ENCODE measurements at regions not wholly inside any gene's neighbourhood (a gene's known extent, or its start where the extent isn't known, plus 50 kb on each side); places are given as distances from the start of the nearest gene placed in this dataset.

DNA sequence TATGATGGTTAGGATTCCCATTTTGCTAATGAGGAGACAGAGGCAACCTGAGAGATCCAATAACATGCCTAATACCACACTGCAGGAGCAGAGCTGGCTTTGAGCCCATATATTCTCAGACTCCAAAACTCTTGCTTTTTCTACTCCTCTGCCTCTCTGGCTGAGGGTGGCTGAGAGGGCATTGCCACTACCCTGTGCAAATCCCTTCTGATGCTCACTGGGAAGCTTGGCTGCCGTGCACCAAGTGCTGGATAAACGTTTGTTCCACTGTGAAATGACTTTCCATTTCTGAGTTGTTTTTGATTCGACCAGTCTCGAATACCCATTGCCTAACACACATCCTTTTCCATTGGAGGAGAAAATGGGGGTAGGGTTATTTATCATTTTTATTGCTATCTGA, 123.1 kb upstream of the SORCS3 start:
- no peak for DNase-seq (ENCODE audit: low spot score)
- TF ChIP-seq, protein P1, sequence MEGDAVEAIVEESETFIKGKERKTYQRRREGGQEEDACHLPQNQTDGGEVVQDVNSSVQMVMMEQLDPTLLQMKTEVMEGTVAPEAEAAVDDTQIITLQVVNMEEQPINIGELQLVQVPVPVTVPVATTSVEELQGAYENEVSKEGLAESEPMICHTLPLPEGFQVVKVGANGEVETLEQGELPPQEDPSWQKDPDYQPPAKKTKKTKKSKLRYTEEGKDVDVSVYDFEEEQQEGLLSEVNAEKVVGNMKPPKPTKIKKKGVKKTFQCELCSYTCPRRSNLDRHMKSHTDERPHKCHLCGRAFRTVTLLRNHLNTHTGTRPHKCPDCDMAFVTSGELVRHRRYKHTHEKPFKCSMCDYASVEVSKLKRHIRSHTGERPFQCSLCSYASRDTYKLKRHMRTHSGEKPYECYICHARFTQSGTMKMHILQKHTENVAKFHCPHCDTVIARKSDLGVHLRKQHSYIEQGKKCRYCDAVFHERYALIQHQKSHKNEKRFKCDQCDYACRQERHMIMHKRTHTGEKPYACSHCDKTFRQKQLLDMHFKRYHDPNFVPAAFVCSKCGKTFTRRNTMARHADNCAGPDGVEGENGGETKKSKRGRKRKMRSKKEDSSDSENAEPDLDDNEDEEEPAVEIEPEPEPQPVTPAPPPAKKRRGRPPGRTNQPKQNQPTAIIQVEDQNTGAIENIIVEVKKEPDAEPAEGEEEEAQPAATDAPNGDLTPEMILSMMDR (IDR thresholded peaks at IDR 0.05; ENCODE audit: extremely low read depth, insufficient read depth, missing control alignments) = no peak
- in situ Hi-C loops (cut with MboI; ENCODE audit: low pct_unique_long_range_greater_than_20kb, low sequenced_read_pairs, unreplicated experiment) = no loop called here

DNA sequence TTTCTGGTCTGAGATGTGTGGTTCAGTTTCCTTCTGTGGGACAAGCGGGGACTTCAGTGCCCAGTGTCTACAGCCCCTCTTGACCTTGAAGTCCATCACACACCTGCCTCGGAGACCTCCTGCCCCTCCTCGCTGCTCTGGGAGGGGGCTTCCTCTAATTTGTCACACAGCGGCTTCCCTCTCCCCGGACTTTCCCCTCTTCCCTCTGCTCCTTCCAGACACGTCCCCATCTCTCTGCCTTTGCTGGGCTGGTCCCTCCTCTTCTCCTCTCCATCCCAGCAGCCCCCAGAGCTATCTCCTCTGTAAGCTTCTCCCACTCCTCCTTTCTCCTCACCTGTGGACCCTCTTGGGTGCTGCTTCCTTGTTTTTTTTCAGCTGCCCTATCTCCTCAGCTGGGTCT, 122.2 kb upstream of the SORCS3 start:
- in situ Hi-C loops (cut with MboI; ENCODE audit: low pct_unique_long_range_greater_than_20kb, low sequenced_read_pairs, unreplicated experiment) = no loop called here
- TF ChIP-seq, protein P1 (IDR thresholded peaks at IDR 0.05; ENCODE audit: extremely low read depth, insufficient read depth, missing control alignments) = no peak
- no peak for DNase-seq (ENCODE audit: low spot score)

DNA sequence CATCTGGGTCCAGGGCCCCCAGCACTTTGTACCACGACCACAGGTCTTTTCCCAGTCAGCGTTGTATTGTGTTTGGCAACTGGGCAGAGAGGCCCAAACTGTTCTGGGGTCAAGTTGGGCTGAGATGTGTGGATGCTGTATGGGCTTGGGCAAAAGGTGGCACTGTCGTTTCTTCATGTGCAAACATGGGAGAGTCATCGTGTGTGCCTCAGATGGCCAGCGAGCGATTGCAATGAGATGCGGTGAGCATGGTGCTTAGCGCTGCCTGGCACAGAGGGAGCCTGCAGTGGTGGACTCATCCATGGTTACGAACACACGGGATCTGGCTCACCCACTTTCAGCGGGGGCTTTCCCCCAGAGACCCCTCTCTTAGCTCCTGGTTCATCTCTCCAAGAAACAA, 120.4 kb upstream of the SORCS3 start:
- TF ChIP-seq, protein P1 (IDR thresholded peaks at IDR 0.05; ENCODE audit: extremely low read depth, insufficient read depth, missing control alignments) = no peak
- DNase-seq (ENCODE audit: low spot score) = no peak
- in situ Hi-C loops (cut with MboI; ENCODE audit: low pct_unique_long_range_greater_than_20kb, low sequenced_read_pairs, unreplicated experiment) = no loop called here

DNA sequence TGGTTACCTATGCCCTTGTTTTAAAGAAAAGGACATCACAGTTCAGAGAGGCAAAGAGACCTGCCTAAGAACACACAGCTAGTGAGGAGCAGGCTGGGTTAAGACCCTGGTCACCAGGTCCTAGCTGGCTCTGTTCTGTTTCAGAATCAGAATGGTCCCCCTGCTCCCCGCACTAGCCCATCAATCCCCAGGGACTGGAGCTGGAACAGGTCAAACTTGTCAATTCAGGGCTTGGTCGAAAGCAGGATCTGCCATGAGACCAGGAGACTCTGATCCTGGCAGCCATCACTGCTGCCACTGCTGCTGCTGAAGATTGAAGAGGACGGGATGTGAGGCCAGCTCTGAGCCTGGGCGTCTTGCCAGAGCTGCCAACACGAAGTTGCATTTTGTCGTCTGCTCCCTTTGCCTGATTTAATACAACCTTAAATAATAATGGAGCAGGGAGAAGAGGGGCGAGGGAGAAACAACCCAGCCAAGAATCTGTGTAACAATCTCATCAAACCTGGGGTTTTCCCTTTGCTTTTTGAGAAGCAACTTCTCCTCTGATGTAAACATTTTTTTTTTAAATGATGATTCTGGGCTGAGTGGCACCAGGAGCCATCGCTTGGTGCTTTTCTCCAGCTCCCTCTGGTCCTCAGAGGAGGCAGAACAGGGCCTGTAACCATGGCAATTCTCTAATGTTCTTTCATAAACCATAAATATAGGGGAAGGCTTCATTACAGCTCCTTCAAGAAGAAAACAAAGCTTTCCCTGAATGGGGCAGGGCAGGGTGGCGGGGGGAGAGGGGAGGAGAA, 119.0 kb upstream of the SORCS3 start:
- DNase-seq (ENCODE audit: low spot score) = no peak
- TF ChIP-seq, protein P1 (IDR thresholded peaks at IDR 0.05; ENCODE audit: extremely low read depth, insufficient read depth, missing control alignments) = no peak
- in situ Hi-C loops (cut with MboI; ENCODE audit: low pct_unique_long_range_greater_than_20kb, low sequenced_read_pairs, unreplicated experiment) = no loop called here

DNA sequence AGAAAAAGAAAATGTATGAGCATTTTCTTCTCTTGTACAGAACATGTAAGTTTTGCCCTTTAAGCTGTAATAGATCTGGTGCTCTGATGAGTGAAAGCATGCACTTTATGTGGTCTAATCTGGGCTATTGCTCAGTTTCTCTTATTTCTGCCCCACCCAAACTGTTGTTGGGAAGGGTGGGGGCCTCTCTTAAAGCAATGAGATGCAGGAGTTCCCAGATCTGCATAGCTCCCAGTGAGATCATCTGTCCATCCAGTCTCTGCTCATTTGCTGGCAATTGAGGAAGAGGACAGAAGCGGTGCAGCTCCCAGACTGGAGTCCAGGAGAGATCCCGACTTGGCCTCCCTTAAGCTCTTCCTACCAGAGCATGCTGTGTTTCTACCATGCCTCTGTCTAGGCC, 114.9 kb upstream of the SORCS3 start:
- TF ChIP-seq, protein P1 (IDR thresholded peaks at IDR 0.05; ENCODE audit: extremely low read depth, insufficient read depth, missing control alignments) = no peak
- in situ Hi-C loops (cut with MboI; ENCODE audit: low pct_unique_long_range_greater_than_20kb, low sequenced_read_pairs, unreplicated experiment) = no loop called here
- DNase-seq (ENCODE audit: low spot score) = no peak

DNA sequence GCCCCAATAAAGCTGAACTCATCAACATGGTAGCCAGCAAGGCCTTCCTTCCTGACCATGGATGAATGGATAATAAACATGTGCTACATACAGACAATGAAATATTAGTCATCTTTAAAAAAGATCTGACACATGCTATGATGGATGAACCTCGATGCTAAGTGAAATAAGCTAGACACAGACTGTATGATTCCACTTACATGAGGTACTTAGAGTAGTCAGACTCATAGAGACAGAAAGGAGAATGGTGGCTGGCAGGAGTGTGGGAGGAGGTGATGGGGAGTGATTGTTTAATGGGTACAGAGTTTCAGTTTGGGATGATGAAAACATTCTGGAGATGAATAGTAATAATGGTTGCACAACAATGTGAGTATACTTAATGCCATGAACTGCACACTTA, 114.1 kb upstream of the SORCS3 start:
- in situ Hi-C loops (cut with MboI; ENCODE audit: low pct_unique_long_range_greater_than_20kb, low sequenced_read_pairs, unreplicated experiment) = no loop called here
- no peak for DNase-seq (ENCODE audit: low spot score)
- TF ChIP-seq, protein P1 (IDR thresholded peaks at IDR 0.05; ENCODE audit: extremely low read depth, insufficient read depth, missing control alignments) = no peak

Data from GM13977 (cell line).